ENCODE measurements at regions not wholly inside any gene's neighbourhood (a gene's known extent, or its start where the extent isn't known, plus 50 kb on each side); places are given as distances from the start of the nearest gene placed in this dataset.

- H3K4me1 ChIP-seq (ENCODE audit: control insufficient read depth in 1 of 2, extremely low read depth in 1 of 2, insufficient read depth in 2 of 2, low read length in 2 of 2), result no peaks in the 10 kb centered on the region
- ATAC-seq (replicated peaks in 1 of 4), result no peak
- POLR2A ChIA-PET, result no interaction called here
- no peak for DNase-seq
- H3K36me3 Mint-ChIP-seq, result no peaks in the 10 kb centered on the region
- H3K27me3 ChIP-seq (replicated peaks in 1 of 2; ENCODE audit: control insufficient read depth in 2 of 2, extremely low read depth in 1 of 2, insufficient read depth in 2 of 2, low read length in 1 of 2), result no peaks in the 10 kb centered on the region
- H3K4me3 ChIP-seq (ENCODE audit: control insufficient read depth in 1 of 2, extremely low read depth in 1 of 2, low read length in 1 of 2), result no peak overlapping the region
- peaks cover 0 to 5% (median 0%) of the 10 kb centered on the region in 3 donors for H3K4me1 Mint-ChIP-seq
- WGBS (ENCODE audit: insufficient coverage), result 100% methylated on average over 1 of the region's 5 CpGs
- no peak overlapping the region for H3K4me3 Mint-ChIP-seq
- CTCF ChIA-PET, result no interaction called here
- H3K27ac Mint-ChIP-seq, result no peak overlapping the region
- H3K9me3 Mint-ChIP-seq, result no peaks in the 10 kb centered on the region
- no peaks in the 10 kb centered on the region for H3K36me3 ChIP-seq (ENCODE audit: control insufficient read depth in 2 of 2, extremely low read depth in 1 of 2, insufficient read depth in 1 of 2, low read length in 1 of 2)
- H3K27me3 Mint-ChIP-seq, result no peaks in the 10 kb centered on the region
- H3K9me3 ChIP-seq, result no peaks in the 10 kb centered on the region
- H3K27ac ChIP-seq (ENCODE audit: low read length), result no peak overlapping the region
Measured at GRCh38 chr17:73813201-73813600, 169.0 kb upstream of the SDK2 start.

GRCh38 chr17:73814075-73814474, 169.8 kb upstream of the SDK2 start:
- Histone ChIP-seq H3K9me3 (no peaks in the 10 kb centered on the region), H3K4me1 (ENCODE audit: control insufficient read depth in 1 of 2, extremely low read depth in 1 of 2, insufficient read depth in 2 of 2, low read length in 2 of 2) (no peaks in the 10 kb centered on the region), H3K4me3 (ENCODE audit: control insufficient read depth in 1 of 2, extremely low read depth in 1 of 2, low read length in 1 of 2) (no peak overlapping the region), H3K36me3 (ENCODE audit: control insufficient read depth in 2 of 2, extremely low read depth in 1 of 2, insufficient read depth in 1 of 2, low read length in 1 of 2) (no peaks in the 10 kb centered on the region), H3K27me3 (replicated peaks in 1 of 2; ENCODE audit: control insufficient read depth in 2 of 2, extremely low read depth in 1 of 2, insufficient read depth in 2 of 2, low read length in 1 of 2) (peaks cover 0 to 3% of the 10 kb centered on the region in 2 experiments), H3K27ac (ENCODE audit: low read length) (no peak overlapping the region)
- Mint-ChIP-seq H3K27me3 (no peaks in the 10 kb centered on the region), H3K4me3 (no peak overlapping the region), H3K4me1 (peaks cover 0 to 7% (median 0%) of the 10 kb centered on the region in 3 donors), H3K36me3 (no peaks in the 10 kb centered on the region), H3K9me3 (peaks cover 0 to 5% (median 3%) of the 10 kb centered on the region in 3 donors), H3K27ac (no peak overlapping the region)
- ATAC-seq (replicated peaks in 1 of 4) (no peak), DNase-seq (no peak)
- ChIA-PET POLR2A (no interaction called here), CTCF (no interaction called here)
- 66% methylated on average over 6 of the region's 7 CpGs for WGBS (ENCODE audit: insufficient coverage)

GRCh38 chr17:73815474-73815873, 171.2 kb upstream of the SDK2 start:
- Mint-ChIP-seq H3K9me3 (peaks cover 0 to 5% (median 3%) of the 10 kb centered on the region in 3 donors), H3K27ac (no peak overlapping the region), H3K4me1 (peaks cover 0 to 7% (median 0%) of the 10 kb centered on the region in 3 donors), H3K4me3 (no peak overlapping the region), H3K36me3 (no peaks in the 10 kb centered on the region), H3K27me3 (no peaks in the 10 kb centered on the region)
- ATAC-seq (replicated peaks in 1 of 4), result no peak
- Histone ChIP-seq H3K4me3 (ENCODE audit: control insufficient read depth in 1 of 2, extremely low read depth in 1 of 2, low read length in 1 of 2) (no peak overlapping the region), H3K36me3 (ENCODE audit: control insufficient read depth in 2 of 2, extremely low read depth in 1 of 2, insufficient read depth in 1 of 2, low read length in 1 of 2) (no peaks in the 10 kb centered on the region), H3K27ac (ENCODE audit: low read length) (no peak overlapping the region), H3K27me3 (replicated peaks in 1 of 2; ENCODE audit: control insufficient read depth in 2 of 2, extremely low read depth in 1 of 2, insufficient read depth in 2 of 2, low read length in 1 of 2) (peaks cover 0 to 15% of the 10 kb centered on the region in 2 experiments), H3K9me3 (no peaks in the 10 kb centered on the region), H3K4me1 (ENCODE audit: control insufficient read depth in 1 of 2, extremely low read depth in 1 of 2, insufficient read depth in 2 of 2, low read length in 2 of 2) (no peaks in the 10 kb centered on the region)
- WGBS (ENCODE audit: insufficient coverage), result 100% methylated on average over 1 of the region's 5 CpGs
- CTCF ChIA-PET, result interaction anchor here in 1 of 2 donors (0.6 kb wide), 1 partner anchor 35 kb away, joined by 4 read pairs; no protein-coding TSS in a partner anchor
- DNase-seq, result no peak
- POLR2A ChIA-PET, result no interaction called here

GRCh38 chr17:73819440-73820395, 175.5 kb upstream of the SDK2 start:
- no peak overlapping the region for H3K4me3 ChIP-seq (ENCODE audit: control insufficient read depth in 1 of 2, extremely low read depth in 1 of 2, low read length in 1 of 2)
- DNase-seq, result no peak
- ChIA-PET CTCF (no interaction called here), POLR2A (no interaction called here)
- no peak for ATAC-seq (replicated peaks in 1 of 4)
- peaks cover 0 to 45% of the 10 kb centered on the region in 2 experiments for H3K27me3 ChIP-seq (replicated peaks in 1 of 2; ENCODE audit: control insufficient read depth in 2 of 2, extremely low read depth in 1 of 2, insufficient read depth in 2 of 2, low read length in 1 of 2)
- H3K9me3 ChIP-seq, result no peaks in the 10 kb centered on the region
- Mint-ChIP-seq H3K27ac (no peak overlapping the region), H3K36me3 (no peaks in the 10 kb centered on the region), H3K4me3 (no peak overlapping the region), H3K4me1 (peaks cover 27 to 35% (median 31%) of the 10 kb centered on the region in 3 donors), H3K9me3 (peaks cover 0 to 5% (median 3%) of the 10 kb centered on the region in 3 donors), H3K27me3 (peaks cover 0 to 7% of the 10 kb centered on the region in 2 donors)
- H3K36me3 ChIP-seq (ENCODE audit: control insufficient read depth in 2 of 2, extremely low read depth in 1 of 2, insufficient read depth in 1 of 2, low read length in 1 of 2), result no peaks in the 10 kb centered on the region
- peaks cover 0 to 35% of the 10 kb centered on the region in 2 experiments for H3K4me1 ChIP-seq (ENCODE audit: control insufficient read depth in 1 of 2, extremely low read depth in 1 of 2, insufficient read depth in 2 of 2, low read length in 2 of 2)
- WGBS (ENCODE audit: insufficient coverage), result 87% methylated on average over 16 of the region's 19 CpGs
- no peak overlapping the region for H3K27ac ChIP-seq (ENCODE audit: low read length)

- DNase-seq, result no peak
- WGBS (ENCODE audit: insufficient coverage), result 67% methylated on average over 14 of the region's 20 CpGs
- ChIA-PET CTCF (interaction anchor here in 1 of 2 donors (0.6 kb wide), 1 partner anchor 62 kb away, joined by 4 read pairs; no protein-coding TSS in a partner anchor), POLR2A (no interaction called here)
- peaks cover 0 to 5% (median 3%) of the 10 kb centered on the region in 3 donors for H3K9me3 Mint-ChIP-seq
- no peaks in the 10 kb centered on the region for H3K9me3 ChIP-seq
- H3K4me3 Mint-ChIP-seq, result peak overlapping the region in 1 of 3 donors; percentile 9
- H3K27ac ChIP-seq (ENCODE audit: low read length), result no peak overlapping the region
- H3K27me3 Mint-ChIP-seq, result peaks cover 0 to 7% of the 10 kb centered on the region in 2 donors
- ATAC-seq (replicated peaks in 1 of 4), result no peak
- H3K27me3 ChIP-seq (replicated peaks in 1 of 2; ENCODE audit: control insufficient read depth in 2 of 2, extremely low read depth in 1 of 2, insufficient read depth in 2 of 2, low read length in 1 of 2), result peaks cover 0 to 46% of the 10 kb centered on the region in 2 experiments
- H3K27ac Mint-ChIP-seq, result no peak overlapping the region
- peaks cover 0 to 45% of the 10 kb centered on the region in 2 experiments for H3K4me1 ChIP-seq (ENCODE audit: control insufficient read depth in 1 of 2, extremely low read depth in 1 of 2, insufficient read depth in 2 of 2, low read length in 2 of 2)
- H3K36me3 Mint-ChIP-seq, result no peaks in the 10 kb centered on the region
- peaks cover 37 to 40% (median 40%) of the 10 kb centered on the region in 3 donors for H3K4me1 Mint-ChIP-seq
- no peaks in the 10 kb centered on the region for H3K36me3 ChIP-seq (ENCODE audit: control insufficient read depth in 2 of 2, extremely low read depth in 1 of 2, insufficient read depth in 1 of 2, low read length in 1 of 2)
- H3K4me3 ChIP-seq (ENCODE audit: control insufficient read depth in 1 of 2, extremely low read depth in 1 of 2, low read length in 1 of 2), result no peak overlapping the region
Measured at GRCh38 chr17:73820686-73821448, 176.6 kb upstream of the SDK2 start.

GRCh38 chr17:73821665-73822064, 177.4 kb upstream of the SDK2 start:
- ATAC-seq (replicated peaks in 1 of 4), result no peak
- Mint-ChIP-seq H3K4me1 (peaks cover 42 to 47% (median 44%) of the 10 kb centered on the region in 3 donors), H3K27me3 (peaks cover 0 to 7% of the 10 kb centered on the region in 2 donors), H3K27ac (no peak overlapping the region), H3K4me3 (peak overlapping the region in 1 of 3 donors; percentile 56), H3K9me3 (peaks cover 0 to 5% (median 3%) of the 10 kb centered on the region in 3 donors), H3K36me3 (no peaks in the 10 kb centered on the region)
- H3K4me3 ChIP-seq (ENCODE audit: control insufficient read depth in 1 of 2, extremely low read depth in 1 of 2, low read length in 1 of 2), result no peak overlapping the region
- CTCF ChIA-PET, result no interaction called here
- peaks cover 4 to 53% of the 10 kb centered on the region in 2 experiments for H3K4me1 ChIP-seq (ENCODE audit: control insufficient read depth in 1 of 2, extremely low read depth in 1 of 2, insufficient read depth in 2 of 2, low read length in 2 of 2)
- no peaks in the 10 kb centered on the region for H3K9me3 ChIP-seq
- H3K36me3 ChIP-seq (ENCODE audit: control insufficient read depth in 2 of 2, extremely low read depth in 1 of 2, insufficient read depth in 1 of 2, low read length in 1 of 2), result no peaks in the 10 kb centered on the region
- no peak overlapping the region for H3K27ac ChIP-seq (ENCODE audit: low read length)
- POLR2A ChIA-PET, result no interaction called here
- H3K27me3 ChIP-seq (replicated peaks in 1 of 2; ENCODE audit: control insufficient read depth in 2 of 2, extremely low read depth in 1 of 2, insufficient read depth in 2 of 2, low read length in 1 of 2), result peaks cover 0 to 49% of the 10 kb centered on the region in 2 experiments
- no peak for DNase-seq
- WGBS (ENCODE audit: insufficient coverage), result no CpG with 5 or more reads among the region's 2 CpGs
